Spleen (tissue), 11 donors: ENCODE measurements at regions not wholly inside any gene's neighbourhood (a gene's known extent, or its start where the extent isn't known, plus 50 kb on each side); places are given as distances from the start of the nearest gene placed in this dataset.

Experiments used
- DNase-seq: peaks from one replicate; pipeline ENCODE4 v3.0.0-alpha.2; 2020
- H3K27ac ChIP-seq, 8 donors: fragments of 200-600 bp; sonication (generic) in 7 of 8; 1 replicate in 4 of 8; 2 replicates in 4 of 8; pipeline versions ENCODE4 v1.5.0 to v1.8.0; 2016 to 2021; ENCODE audit warnings: inconsistent platforms in 4 of 8, mild to moderate bottlenecking in 4 of 8, moderate library complexity in 1 of 8
- H3K27me3 ChIP-seq, 7 donors: fragments of 200-600 bp; sonication (generic) in 6 of 7; replicated peaks in 1 of 7; 1 replicate in 4 of 7; 2 replicates in 3 of 7; pipeline versions ENCODE4 v1.5.0 to v1.8.0; 2016 to 2021; ENCODE audit warnings: inconsistent platforms in 3 of 7, mild to moderate bottlenecking in 1 of 7
- H3K36me3 ChIP-seq, 6 donors: fragments of 200-600 bp; sonication (generic) in 5 of 6; 1 replicate in 4 of 6; 2 replicates in 2 of 6; pipeline versions ENCODE4 v1.5.0 to v1.8.0; 2016 to 2021; ENCODE audit warnings: inconsistent platforms in 2 of 6
- H3K4me1 ChIP-seq, 6 donors: fragments of 200-600 bp; sonication (generic) in 5 of 6; 1 replicate in 3 of 6; 2 replicates in 3 of 6; pipeline versions ENCODE4 v1.5.0 to v1.8.0; 2016 to 2021; ENCODE audit warnings: inconsistent platforms in 3 of 6
- H3K4me3 ChIP-seq, 8 donors: fragments of 200-600 bp; sonication (generic) in 7 of 8; 1 replicate in 4 of 8; 2 replicates in 4 of 8; pipeline versions ENCODE4 v1.5.0 to v1.8.0; 2016 to 2021; ENCODE audit warnings: inconsistent platforms in 4 of 8, mild to moderate bottlenecking in 4 of 8, moderate library complexity in 2 of 8
- H3K9me3 ChIP-seq, 8 donors: fragments of 200-600 bp; sonication (generic) in 7 of 8; 1 replicate in 4 of 8; 2 replicates in 4 of 8; pipeline versions ENCODE4 v1.5.0 to v1.8.0; 2016 to 2021; ENCODE audit warnings: inconsistent platforms in 4 of 8
- POLR2A ChIP-seq, 3 donors: fragments of 450-650 bp; IDR thresholded peaks; one replicate each; pipeline ENCODE4 v1.5.1; 2017; ENCODE audit warnings: antibody characterized with exemption in 3 of 3, mild to moderate bottlenecking in 1 of 3
- POLR2AphosphoS5 ChIP-seq, 3 donors: sonication (generic); formaldehyde crosslinking; IDR thresholded peaks; one replicate each; pipeline ENCODE4 v1.5.1; 2017; ENCODE audit warnings: antibody characterized with exemption in 3 of 3
- WGBS, 5 donors: extraction: QIAGEN DNeasy Blood & Tissue Kit in 3 of 5; methylation state at CpG; one replicate each; pipeline versions ENCODE4 v1.1.5 to v1.1.7; 2013 to 2018; 5-methylcytosine and 5-hydroxymethylcytosine counted together
- intact Hi-C: fragments of 100-400 bp; cut with DNase I; formaldehyde crosslinking; loops from one replicate; pipeline ENCODE4 v1.15.0; 2023; ENCODE audit warnings: low total_unique reads
- TF ChIP-seq, protein P1 (sequence below), 11 experiments: fragments of 200-600 bp in 7 of 11; fragments of 450-650 bp in 4 of 11; sonication (generic) in 4 of 11; IDR thresholded peaks in 8 of 11; conservative IDR thresholded peaks in 3 of 11; 1 replicate in 7 of 11; 2 replicates in 4 of 11; pipeline versions ENCODE4 v1.4.0 to v1.8.0; 2016 to 2021; ENCODE audit warnings: antibody characterized with exemption in 11 of 11, inconsistent platforms in 4 of 11, mild to moderate bottlenecking in 1 of 11
- donor health status: healthy with polysubstance abuse.
- donor health status: DM: no; HTN: no; CAD: no; lungs with moderate emphysema.
- donor health status: DM: no; HTN: no; CAD: no.
- donor health status: Bipolar disorder and iron deficiency.
- donor health status: healthy.
- donor health status: DM: no; HTN: no; CAD: no.
- donor health status: DM: yes; HTN: yes; CAD: no.

- H3K27me3 ChIP-seq = no peaks in the 10 kb centered on the region
- intact Hi-C loops = no loop called here
- H3K9me3 ChIP-seq = no peaks in the 10 kb centered on the region
- no peaks in the 10 kb centered on the region for H3K4me1 ChIP-seq
- H3K27ac ChIP-seq = no peak overlapping the region
- no peak for DNase-seq
- TF ChIP-seq POLR2A (IDR thresholded peaks at IDR 0.05) (no peak), POLR2AphosphoS5 (IDR thresholded peaks at IDR 0.05) (no peak)
- TF ChIP-seq, protein P1, sequence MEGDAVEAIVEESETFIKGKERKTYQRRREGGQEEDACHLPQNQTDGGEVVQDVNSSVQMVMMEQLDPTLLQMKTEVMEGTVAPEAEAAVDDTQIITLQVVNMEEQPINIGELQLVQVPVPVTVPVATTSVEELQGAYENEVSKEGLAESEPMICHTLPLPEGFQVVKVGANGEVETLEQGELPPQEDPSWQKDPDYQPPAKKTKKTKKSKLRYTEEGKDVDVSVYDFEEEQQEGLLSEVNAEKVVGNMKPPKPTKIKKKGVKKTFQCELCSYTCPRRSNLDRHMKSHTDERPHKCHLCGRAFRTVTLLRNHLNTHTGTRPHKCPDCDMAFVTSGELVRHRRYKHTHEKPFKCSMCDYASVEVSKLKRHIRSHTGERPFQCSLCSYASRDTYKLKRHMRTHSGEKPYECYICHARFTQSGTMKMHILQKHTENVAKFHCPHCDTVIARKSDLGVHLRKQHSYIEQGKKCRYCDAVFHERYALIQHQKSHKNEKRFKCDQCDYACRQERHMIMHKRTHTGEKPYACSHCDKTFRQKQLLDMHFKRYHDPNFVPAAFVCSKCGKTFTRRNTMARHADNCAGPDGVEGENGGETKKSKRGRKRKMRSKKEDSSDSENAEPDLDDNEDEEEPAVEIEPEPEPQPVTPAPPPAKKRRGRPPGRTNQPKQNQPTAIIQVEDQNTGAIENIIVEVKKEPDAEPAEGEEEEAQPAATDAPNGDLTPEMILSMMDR (IDR thresholded peaks at IDR 0.05 in 8 of 11, conservative IDR thresholded peaks at IDR 0.05 in 3 of 11) = no peak
- H3K4me3 ChIP-seq = no peak overlapping the region
- 13 to 29% (median 16%) methylated on average over 4 of the region's 4 CpGs for WGBS, 5 donors
- H3K36me3 ChIP-seq = no peaks in the 10 kb centered on the region
These were observed 392.0 kb downstream of the EMP1 start for GRCh38 chr12:13588574-13588973.

DNA sequence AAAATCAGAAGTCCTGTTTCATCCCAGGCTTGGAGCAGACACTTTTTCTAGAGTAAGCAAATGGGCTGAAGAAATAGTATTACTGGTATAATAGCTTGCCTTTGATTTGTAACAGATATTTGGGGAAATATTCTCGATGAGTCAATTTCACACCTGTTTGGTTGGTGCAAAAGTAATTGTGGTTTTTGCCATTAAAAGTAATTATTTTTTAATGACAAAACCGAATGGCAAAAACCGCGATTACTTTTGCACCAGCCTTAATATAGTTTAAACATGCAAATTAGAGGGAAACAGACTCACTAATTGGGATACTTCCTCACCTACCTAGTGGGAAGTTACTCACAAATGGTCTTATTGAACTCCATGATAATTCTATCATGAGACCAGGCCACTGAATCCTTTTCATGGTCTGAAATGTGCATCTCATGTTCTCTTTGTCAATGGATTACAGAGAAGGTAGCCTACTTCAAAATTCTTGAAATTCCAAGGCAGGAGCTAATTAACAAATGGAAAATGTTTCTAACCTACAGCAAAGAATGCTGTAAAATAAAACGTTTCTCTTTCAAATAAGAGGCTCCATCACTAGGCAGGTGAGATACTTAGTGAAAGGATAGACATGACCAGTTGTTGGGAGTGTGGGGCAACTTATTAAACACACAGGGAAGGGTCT lies 391.3 kb downstream of the EMP1 start:
- Histone ChIP-seq H3K27ac (no peak overlapping the region), H3K9me3 (no peaks in the 10 kb centered on the region), H3K36me3 (no peaks in the 10 kb centered on the region), H3K4me1 (no peaks in the 10 kb centered on the region), H3K27me3 (no peaks in the 10 kb centered on the region), H3K4me3 (no peak overlapping the region)
- intact Hi-C loops = no loop called here
- WGBS, 5 donors = 66 to 72% (median 66%) methylated on average over 5 of the region's 5 CpGs
- DNase-seq = no peak
- TF ChIP-seq POLR2A (IDR thresholded peaks at IDR 0.05) = no peak
- TF ChIP-seq, protein P1 (IDR thresholded peaks at IDR 0.05 in 8 of 11, conservative IDR thresholded peaks at IDR 0.05 in 3 of 11) = no peak
- TF ChIP-seq POLR2AphosphoS5 (IDR thresholded peaks at IDR 0.05) = no peak

DNA sequence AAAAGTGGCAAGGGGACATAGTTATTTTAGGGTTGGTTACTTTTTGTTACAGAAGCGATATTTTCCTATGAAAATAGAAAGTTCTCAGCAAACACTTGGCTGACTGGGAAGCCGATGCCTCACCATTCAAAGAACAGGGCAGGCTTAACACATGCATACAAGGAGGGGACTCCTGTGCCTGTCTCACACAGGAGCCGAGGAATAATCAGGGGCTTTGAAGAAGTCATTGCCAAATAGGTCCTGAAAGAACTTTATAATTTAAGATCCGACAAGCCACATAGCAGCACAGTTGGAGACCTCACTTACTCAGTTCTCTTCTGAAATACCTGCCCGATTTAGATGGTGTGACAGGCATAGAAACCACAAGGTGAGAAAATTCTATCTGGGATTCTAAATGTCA lies 389.8 kb downstream of the EMP1 start:
- Histone ChIP-seq H3K36me3 (no peaks in the 10 kb centered on the region), H3K4me3 (no peak overlapping the region), H3K27ac (no peak overlapping the region), H3K27me3 (no peaks in the 10 kb centered on the region), H3K9me3 (no peaks in the 10 kb centered on the region), H3K4me1 (no peaks in the 10 kb centered on the region)
- intact Hi-C loops = no loop called here
- no peak for DNase-seq
- WGBS, 5 donors = 63 to 91% (median 77%) methylated on average over 5 of the region's 5 CpGs
- TF ChIP-seq POLR2AphosphoS5 (IDR thresholded peaks at IDR 0.05) (no peak), POLR2A (IDR thresholded peaks at IDR 0.05) (no peak)
- TF ChIP-seq, protein P1 (IDR thresholded peaks at IDR 0.05 in 8 of 11, conservative IDR thresholded peaks at IDR 0.05 in 3 of 11) = no peak

- Histone ChIP-seq H3K9me3 (no peaks in the 10 kb centered on the region), H3K27me3 (no peaks in the 10 kb centered on the region), H3K4me1 (no peaks in the 10 kb centered on the region), H3K36me3 (no peaks in the 10 kb centered on the region), H3K27ac (no peak overlapping the region), H3K4me3 (no peak overlapping the region)
- TF ChIP-seq POLR2A (IDR thresholded peaks at IDR 0.05) (no peak), POLR2AphosphoS5 (IDR thresholded peaks at IDR 0.05) (no peak)
- TF ChIP-seq, protein P1 (IDR thresholded peaks at IDR 0.05 in 8 of 11, conservative IDR thresholded peaks at IDR 0.05 in 3 of 11) = no peak
- intact Hi-C loops = no loop called here
- WGBS, 5 donors = 76 to 86% (median 81%) methylated on average over 2 of the region's 2 CpGs
- DNase-seq = no peak
These were observed 388.0 kb downstream of the EMP1 start for GRCh38 chr12:13584541-13584940.
